ENCODE measurements at regions not wholly inside any gene's neighbourhood (a gene's known extent, or its start where the extent isn't known, plus 50 kb on each side); places are given as distances from the start of the nearest gene placed in this dataset.

GRCh38 chr10:117740691-117741222, 198.2 kb downstream of the EMX2 start:
- no peak for TF ChIP-seq POLR2A (IDR thresholded peaks at IDR 0.05)
- TF ChIP-seq, protein P1, sequence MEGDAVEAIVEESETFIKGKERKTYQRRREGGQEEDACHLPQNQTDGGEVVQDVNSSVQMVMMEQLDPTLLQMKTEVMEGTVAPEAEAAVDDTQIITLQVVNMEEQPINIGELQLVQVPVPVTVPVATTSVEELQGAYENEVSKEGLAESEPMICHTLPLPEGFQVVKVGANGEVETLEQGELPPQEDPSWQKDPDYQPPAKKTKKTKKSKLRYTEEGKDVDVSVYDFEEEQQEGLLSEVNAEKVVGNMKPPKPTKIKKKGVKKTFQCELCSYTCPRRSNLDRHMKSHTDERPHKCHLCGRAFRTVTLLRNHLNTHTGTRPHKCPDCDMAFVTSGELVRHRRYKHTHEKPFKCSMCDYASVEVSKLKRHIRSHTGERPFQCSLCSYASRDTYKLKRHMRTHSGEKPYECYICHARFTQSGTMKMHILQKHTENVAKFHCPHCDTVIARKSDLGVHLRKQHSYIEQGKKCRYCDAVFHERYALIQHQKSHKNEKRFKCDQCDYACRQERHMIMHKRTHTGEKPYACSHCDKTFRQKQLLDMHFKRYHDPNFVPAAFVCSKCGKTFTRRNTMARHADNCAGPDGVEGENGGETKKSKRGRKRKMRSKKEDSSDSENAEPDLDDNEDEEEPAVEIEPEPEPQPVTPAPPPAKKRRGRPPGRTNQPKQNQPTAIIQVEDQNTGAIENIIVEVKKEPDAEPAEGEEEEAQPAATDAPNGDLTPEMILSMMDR (IDR thresholded peaks at IDR 0.05 in 4 of 5, conservative IDR thresholded peaks at IDR 0.05 in 1 of 5), result no peak

DNA sequence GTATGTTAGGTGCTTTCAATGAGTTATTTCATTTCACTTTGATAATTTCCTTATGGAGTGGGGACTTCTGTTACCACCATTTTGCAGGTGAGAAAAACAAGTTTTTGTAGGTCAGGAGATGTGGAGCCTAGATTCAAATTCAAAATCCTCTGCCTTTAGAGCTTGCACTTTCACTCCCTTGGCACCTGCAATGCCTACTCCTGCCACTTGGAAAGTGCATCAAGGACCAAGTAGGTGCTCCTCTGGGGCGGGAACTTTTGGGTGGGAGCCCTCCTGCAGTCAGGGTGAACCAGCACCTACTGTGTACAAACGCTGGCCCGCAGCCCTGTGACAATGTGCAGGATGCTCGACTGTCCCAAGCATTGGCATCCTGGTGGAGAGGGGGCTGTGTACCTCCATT, 199.0 kb downstream of the EMX2 start:
- intact Hi-C loops (cut with DNase I; ENCODE audit: low total_unique reads) (no loop called here), in situ Hi-C loops (cut with MboI; ENCODE audit: low sequenced_read_pairs in 4 of 4) (no loop called here)
- ATAC-seq (no peak), DNase-seq (no peak)
- no peaks in the 10 kb centered on the region for H3K9me3 ChIP-seq
- no peak overlapping the region for H3K27ac ChIP-seq
- H3K36me3 ChIP-seq, result no peaks in the 10 kb centered on the region
- H3K4me1 ChIP-seq, result no peaks in the 10 kb centered on the region
- no peaks in the 10 kb centered on the region for H3K27me3 ChIP-seq
- TF ChIP-seq, protein P1 (IDR thresholded peaks at IDR 0.05 in 4 of 5, conservative IDR thresholded peaks at IDR 0.05 in 1 of 5), result no peak
- no peak for TF ChIP-seq POLR2A (IDR thresholded peaks at IDR 0.05)
- no peak overlapping the region for H3K4me3 ChIP-seq

More at GRCh38 chr10:117740691-117741222, 198.2 kb downstream of the EMX2 start:
- Histone ChIP-seq H3K27me3 (no peaks in the 10 kb centered on the region), H3K4me3 (no peak overlapping the region), H3K27ac (no peak overlapping the region), H3K4me1 (no peaks in the 10 kb centered on the region), H3K36me3 (no peaks in the 10 kb centered on the region), H3K9me3 (no peaks in the 10 kb centered on the region)
- intact Hi-C loops (cut with DNase I; ENCODE audit: low total_unique reads) (no loop called here), in situ Hi-C loops (cut with MboI; ENCODE audit: low sequenced_read_pairs in 4 of 4) (no loop called here)
- ATAC-seq, result no peak
- DNase-seq, result no peak

DNA sequence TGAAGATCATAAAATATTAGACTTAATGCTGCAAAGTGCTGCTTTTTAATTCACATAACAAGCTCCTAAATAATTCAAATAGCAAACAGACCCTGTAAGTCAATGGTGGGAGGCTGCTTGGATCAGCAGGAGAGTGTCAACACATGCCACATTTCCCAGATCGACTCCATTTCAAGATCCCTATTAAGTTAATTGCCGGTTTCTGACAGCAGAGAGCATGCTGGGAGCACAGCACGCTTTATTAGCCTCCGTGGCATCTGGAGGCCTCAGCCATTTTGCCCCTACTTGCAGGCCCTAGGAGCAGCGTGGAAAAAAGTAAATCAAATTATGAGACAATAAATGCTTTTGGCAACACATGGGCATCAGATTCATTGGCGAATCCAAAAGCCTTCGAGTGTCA, 201.0 kb downstream of the EMX2 start:
- Histone ChIP-seq H3K4me1 (no peaks in the 10 kb centered on the region), H3K4me3 (no peak overlapping the region), H3K9me3 (no peaks in the 10 kb centered on the region), H3K27me3 (no peaks in the 10 kb centered on the region), H3K27ac (no peak overlapping the region), H3K36me3 (no peaks in the 10 kb centered on the region)
- no peak for DNase-seq
- intact Hi-C loops (cut with DNase I; ENCODE audit: low total_unique reads), result no loop called here
- ATAC-seq, result no peak
- in situ Hi-C loops (cut with MboI; ENCODE audit: low sequenced_read_pairs in 4 of 4), result no loop called here
- TF ChIP-seq, protein P1 (IDR thresholded peaks at IDR 0.05 in 4 of 5, conservative IDR thresholded peaks at IDR 0.05 in 1 of 5), result no peak
- no peak for TF ChIP-seq POLR2A (IDR thresholded peaks at IDR 0.05)

- H3K9me3 ChIP-seq, result no peaks in the 10 kb centered on the region
- no peak overlapping the region for H3K27ac ChIP-seq
- intact Hi-C loops (cut with DNase I; ENCODE audit: low total_unique reads) (no loop called here), in situ Hi-C loops (cut with MboI; ENCODE audit: low sequenced_read_pairs in 4 of 4) (no loop called here)
- TF ChIP-seq, protein P1 (IDR thresholded peaks at IDR 0.05 in 4 of 5, conservative IDR thresholded peaks at IDR 0.05 in 1 of 5), result no peak
- TF ChIP-seq POLR2A (IDR thresholded peaks at IDR 0.05), result no peak
- H3K4me1 ChIP-seq, result no peaks in the 10 kb centered on the region
- ATAC-seq (no peak), DNase-seq (no peak)
- no peaks in the 10 kb centered on the region for H3K27me3 ChIP-seq
- no peak overlapping the region for H3K4me3 ChIP-seq
- no peaks in the 10 kb centered on the region for H3K36me3 ChIP-seq
Measured at GRCh38 chr10:117745301-117745700, 202.8 kb downstream of the EMX2 start.

All from gastrocnemius medialis (tissue), 4 donors.